ENCODE measurements at regions not wholly inside any gene's neighbourhood (a gene's known extent, or its start where the extent isn't known, plus 50 kb on each side); places are given as distances from the start of the nearest gene placed in this dataset.

GRCh38 chr9:87070336-87070735 lies 123.0 kb upstream of the GAS1 start:
- TF ChIP-seq CTCF (conservative IDR thresholded peaks at IDR 0.05; ENCODE audit: low read length) (no peak), EZH2phosphoT487 (IDR thresholded peaks at IDR 0.05; ENCODE audit: borderline replicate concordance, low read depth, low read length) (no peak)

Measured in OCI-LY7 (cell line).